Myocyte (in vitro differentiated cells): ENCODE measurements at regions not wholly inside any gene's neighbourhood (a gene's known extent, or its start where the extent isn't known, plus 50 kb on each side); places are given as distances from the start of the nearest gene placed in this dataset.

ENCODE experiments used
- DNase-seq: peaks from one replicate; pipeline ENCODE4 v3.0.0-alpha.2; 2012; ENCODE audit warnings: low read depth

- DNase-seq = peak; percentile 53
Observed at GRCh38 chr14:49994951-49995561, 102.2 kb downstream of the ARF6 start.

DNA sequence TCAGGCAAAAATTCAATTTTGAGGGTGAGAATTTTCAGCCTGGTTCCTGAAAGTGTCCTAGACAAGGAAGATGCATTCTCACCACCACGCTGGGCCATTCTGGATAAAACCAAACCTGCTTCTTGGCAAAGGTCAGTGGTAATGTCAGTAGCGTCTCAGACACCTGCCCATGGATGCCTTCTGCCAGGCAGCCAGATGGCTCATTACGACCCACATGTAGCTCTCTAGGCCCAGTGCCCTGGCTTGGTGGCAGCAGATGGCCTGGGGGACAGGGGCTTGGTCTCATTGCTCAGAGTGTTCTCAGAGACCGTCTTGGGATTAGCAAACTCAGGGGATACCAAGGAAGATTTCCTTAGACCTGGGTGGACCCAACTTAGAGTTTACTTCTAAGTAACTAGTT is 105.1 kb downstream of the ARF6 start:
- peak; percentile 51 for DNase-seq

DNA sequence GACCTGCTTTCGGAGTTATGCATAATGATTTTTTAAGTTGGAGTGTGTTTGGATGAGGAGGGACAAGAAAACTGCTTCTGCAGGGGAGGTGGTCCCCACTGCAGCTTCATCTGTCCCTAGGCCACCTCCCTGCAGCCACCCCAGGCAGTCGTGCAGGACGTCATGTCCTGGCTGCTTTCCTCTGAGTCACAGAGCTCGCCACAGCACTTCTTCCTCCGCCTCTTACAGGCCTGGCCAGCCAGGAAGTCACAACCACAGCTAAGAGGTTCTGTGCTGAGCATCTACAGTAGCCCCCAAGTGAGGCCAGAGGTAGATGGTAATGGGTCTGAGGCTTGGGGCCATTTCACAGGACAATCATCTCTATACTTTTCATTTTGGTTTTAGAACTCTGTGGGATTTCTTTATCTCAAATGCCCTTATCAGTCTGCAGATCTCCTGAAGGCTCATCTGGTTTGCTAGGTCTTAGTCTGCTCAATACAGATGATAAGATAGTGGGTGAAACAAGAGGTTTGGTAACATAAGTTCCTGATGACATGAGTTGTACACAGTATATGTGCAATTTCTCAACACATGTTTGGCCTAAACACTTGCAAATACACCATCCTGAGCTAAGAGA is 106.4 kb downstream of the ARF6 start:
- DNase-seq = peak; percentile 84

DNA sequence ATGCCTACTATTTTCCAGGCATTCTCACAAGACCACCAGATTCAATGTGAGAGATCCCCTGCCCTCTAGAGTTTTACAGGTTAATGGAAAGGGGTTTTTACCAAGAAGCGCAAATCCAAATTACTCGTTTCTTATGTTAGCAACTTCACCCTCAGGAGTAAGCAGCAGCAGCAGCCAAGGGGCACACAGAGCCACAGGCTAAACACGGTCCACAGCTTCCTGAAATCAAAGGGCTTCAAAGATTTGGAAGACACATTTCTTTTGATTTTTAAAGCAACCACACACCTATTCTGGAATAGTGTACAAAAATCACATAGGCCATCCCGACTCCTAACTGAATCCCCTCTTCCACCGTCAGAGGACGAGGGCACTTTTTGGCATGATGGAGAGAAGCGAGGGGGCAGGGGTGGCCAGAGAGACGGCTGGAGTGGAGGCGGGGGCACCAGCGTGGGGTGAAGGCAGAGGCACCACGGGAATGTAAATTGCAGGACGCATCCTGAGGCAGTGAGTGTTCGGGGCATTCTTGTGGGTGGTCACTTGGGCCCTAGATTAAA is 107.0 kb downstream of the ARF6 start:
- DNase-seq = no peak

DNA sequence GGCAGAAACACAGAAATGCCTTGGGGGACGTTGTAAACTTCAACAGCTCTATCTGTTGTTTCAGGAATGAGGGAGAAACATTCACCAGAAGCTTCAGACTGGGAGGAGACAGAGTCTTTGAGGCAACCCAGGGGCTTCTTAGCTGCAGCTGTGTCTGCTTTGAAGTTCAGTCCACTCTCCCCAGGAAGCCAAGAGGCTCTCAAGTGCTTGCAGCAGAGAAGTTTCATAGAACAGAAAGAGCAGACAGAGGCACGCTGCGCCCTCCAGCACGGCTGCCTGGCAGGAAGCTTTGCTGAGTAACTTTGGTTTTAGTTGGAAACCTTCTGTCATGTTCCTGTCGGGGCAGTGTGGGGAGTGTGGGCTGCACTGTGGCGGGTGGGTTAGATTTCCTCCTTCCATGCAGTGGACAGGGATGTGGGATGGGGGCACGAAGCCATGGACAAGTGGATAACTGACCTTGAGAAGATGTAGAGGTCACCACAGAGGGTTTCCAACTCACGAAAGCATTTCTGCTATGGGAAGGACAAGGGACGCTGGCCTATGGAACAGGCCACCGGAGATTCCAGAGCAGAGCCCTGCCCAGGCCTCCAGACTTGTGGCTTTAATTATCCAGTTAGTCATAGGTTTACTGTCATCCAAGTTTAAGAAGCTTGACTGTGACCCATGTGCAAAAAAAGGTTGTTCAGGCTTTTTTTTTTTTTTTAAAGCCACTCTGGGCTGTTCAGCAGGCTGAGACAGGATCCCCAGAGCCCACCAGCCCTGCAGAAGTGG is 107.7 kb downstream of the ARF6 start:
- peak; percentile 95 for DNase-seq

DNA sequence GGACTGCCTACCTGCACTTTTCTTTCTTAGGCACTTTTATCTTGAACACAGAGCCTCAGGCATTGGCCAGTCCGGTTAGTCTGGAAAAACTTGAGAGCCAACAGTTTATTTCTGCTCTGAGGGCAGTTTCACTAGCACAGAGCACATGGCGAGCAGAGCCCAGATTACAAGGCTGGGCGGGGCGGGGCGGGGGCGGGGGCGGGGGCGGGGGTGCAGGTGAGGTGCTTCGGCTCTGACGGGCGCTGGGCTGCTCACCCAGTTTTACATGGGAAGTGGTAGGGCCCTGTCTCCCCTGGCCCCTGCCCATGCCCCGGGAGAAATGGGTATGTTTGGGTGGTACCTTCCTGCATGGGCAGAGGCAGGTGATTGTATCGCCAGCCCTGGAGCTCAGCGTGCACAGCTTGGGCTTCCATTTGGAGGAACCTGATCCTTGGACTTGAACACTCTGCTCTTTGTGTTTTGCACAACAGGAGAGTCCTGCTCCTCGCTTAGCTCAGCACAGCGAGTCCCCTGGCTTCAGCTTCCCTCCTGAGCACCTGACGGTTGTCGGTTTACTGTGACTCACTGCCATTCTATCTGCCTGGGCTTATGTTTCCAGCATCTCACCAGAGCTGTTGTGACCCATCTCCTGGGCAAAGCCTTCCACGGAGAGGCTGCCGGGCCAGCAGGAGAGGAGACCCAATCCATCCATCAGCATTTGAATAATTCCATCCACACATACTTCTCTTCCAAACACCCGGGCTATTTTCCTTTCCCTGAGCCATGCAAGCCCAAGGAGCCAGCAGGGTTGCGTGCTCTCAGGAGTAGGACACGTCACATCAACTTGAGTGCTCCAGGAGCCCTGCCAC is 108.5 kb downstream of the ARF6 start:
- DNase-seq = peak; percentile 89

DNA sequence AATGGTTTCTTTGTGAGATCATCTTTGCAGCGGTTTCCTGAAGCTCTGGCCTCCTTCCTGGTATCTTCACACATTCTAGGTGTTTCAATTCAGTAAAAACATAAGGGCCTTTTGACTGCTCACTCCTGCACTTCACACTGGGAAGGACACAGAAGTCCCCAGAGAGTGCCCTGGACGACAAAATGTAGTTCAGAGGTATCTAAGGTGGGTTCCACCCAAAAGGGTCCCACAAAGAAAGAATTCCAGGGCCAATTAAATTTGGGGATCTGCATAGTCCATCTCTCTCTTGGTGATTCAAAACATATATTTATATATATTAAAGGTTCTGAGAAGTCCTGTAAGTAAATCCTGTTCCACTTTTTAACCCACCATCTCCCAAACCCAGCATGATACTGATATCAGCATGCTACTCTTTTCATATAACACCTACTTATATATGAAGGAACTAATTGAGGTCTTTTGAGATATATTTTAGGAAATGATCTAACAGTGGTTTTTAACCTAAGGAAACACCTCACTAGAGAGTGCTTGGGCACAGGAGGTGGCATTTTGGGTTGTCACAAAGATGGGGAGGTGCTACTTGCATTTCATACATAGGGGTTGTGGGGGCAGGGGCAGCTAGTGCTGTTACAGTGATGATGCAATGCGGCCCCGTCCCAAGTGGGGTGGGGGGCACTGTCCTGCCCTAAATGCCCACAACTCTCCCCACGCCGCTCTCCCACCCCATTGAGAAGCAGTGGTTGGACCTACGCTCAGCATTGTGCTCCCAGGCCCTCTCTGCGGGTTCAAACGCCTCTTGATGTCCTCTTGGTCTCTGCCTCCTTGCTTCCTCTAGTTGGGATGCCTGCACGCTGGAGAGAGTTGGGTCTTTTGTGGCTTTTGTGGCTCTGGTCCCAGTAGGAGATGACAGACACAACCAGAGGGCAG is 109.4 kb downstream of the ARF6 start:
- DNase-seq = peak; percentile 54

- no peak for DNase-seq
Observed at GRCh38 chr14:50002926-50003212, 110.0 kb downstream of the ARF6 start.

- peak; percentile 77 for DNase-seq
Observed at GRCh38 chr14:50003213-50004021, 110.5 kb downstream of the ARF6 start.

- no peak for DNase-seq
Observed at GRCh38 chr14:50006141-50006540, 110.2 kb downstream of the VCPKMT start.

DNA sequence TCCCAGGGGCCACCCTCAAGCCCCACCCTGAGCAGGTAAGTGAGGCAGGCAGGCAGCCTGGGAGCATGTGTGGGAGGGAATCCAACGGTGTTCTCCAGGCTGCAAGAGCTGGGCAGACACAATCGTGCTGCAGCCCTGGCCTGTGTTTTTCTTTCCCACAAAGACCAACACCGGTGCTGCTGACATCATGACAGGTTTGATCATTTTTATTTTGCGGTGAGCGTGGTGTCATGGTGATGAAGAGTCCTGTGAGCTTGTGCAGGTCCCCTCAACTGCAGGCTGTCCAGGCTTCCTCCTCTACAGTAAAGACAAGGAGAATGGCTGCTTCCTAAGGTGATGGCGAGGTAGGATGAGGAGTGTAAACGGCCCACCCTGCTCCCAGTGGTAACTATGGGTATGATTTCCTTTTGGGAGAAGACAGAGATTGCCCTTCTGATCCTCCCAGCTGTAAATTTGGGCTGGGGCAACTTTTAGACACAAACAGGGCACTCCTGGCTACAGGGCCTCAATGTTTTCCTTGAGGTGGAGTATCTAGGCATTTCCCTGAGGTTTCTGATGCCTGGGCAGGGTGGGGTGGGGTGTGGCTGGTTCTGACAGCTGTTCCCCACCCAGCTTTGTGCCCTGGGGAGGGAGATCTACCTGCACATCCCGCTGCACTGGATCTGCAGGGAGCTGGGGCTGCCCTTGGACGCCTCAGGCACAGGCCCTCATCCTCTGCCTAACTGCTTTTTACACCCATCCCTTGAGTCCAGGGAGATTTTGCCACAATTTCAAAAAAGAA is 109.1 kb downstream of the VCPKMT start:
- DNase-seq = no peak

DNA sequence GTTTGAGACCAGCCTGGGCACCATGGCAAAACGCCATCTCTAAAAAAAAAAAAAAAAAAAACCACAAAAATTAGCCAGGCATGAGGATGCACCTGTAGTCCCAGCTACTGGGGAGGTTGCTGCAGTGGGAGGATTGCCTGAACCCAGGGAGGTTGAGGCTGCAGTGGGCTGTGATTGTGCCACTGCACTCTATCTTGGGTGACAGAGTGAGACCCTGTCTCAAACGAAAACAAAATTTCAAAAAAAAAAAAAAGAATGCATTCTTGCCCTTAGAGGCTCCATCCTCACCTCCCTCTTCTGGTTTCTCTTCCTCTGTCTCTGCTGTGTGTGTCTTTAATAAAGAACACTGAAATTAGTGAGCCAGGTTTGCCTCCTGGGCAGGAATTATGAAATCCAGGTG is 107.8 kb downstream of the VCPKMT start:
- no peak for DNase-seq

DNA sequence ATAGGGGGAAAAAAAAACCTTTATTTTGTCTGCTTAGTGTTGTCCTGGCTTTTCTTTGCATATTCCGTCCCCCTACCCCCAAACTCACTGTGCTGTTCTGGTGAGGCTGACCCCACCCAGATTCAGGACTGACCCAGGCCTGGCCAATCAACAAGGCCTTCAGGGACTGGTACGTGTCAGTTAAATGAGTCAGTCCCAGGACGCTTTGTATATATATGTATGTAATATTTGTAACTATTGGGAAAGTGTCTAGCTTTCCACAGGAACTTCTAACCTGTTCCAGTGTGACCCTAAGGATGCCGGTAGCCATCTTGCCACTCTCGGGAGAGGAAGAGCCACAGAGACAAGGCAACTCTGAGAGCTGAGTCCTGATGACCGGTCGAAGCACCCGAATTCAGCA is 107.4 kb downstream of the VCPKMT start:
- no peak for DNase-seq

DNA sequence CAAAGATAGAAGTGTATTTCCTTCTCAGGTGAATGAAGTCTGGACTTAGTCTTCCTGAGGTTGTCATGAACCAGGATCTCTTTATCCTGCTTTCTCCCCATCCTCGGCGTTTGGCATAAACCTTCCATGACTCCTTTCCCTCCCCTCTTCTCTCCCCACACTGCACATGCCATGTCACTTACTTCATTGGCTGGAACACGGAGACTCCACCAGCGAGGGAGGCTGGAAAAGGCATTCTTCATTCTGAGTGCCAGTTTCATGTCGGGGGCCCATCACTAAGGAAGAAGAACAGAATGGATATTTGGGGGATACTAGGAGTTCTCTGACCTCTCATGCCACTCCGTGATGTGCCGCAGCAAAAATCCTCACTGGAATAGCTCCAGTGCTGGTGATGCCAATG is 105.6 kb downstream of the VCPKMT start:
- DNase-seq = no peak

DNA sequence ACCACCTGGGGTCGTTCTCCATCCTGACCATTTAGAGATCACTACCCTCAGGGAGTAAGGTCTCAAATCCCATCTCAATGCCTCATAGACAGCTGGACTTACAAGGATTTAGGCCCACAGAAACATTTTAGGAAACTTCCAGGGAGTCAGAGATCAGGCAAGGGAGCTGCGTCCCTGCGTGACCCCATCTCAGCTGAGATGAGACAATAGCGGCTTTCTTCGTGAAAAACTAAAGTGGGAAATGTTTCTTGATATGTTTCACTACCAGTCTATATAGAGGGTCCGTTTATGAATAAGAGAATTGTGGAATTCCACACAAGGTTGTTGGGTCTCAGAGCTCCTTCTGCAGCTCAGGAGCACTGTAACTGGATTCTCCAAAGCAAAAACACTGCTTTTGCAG is 105.1 kb downstream of the VCPKMT start:
- DNase-seq = no peak

DNA sequence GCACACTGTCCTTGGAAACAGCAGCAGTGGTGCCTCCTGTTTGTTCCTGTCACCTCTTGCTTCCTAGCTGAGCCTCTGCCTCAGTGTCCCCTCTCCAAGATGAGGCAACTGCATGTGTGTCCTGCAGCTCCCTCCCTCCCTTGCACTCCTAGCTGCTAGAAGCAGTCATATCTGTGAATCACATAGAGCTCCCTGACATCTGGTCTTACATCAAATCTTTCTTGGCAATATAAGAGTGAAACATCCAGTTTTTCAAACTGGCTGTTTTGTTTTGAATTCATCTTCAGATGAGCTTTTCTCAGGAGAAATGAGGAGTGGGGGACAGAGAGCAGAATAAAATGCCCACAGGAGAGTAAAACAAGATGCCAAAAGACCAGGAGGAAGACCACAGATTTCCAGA is 103.7 kb downstream of the VCPKMT start:
- no peak for DNase-seq

GRCh38 chr14:50013198-50013918 is 103.0 kb downstream of the VCPKMT start:
- no peak for DNase-seq

DNA sequence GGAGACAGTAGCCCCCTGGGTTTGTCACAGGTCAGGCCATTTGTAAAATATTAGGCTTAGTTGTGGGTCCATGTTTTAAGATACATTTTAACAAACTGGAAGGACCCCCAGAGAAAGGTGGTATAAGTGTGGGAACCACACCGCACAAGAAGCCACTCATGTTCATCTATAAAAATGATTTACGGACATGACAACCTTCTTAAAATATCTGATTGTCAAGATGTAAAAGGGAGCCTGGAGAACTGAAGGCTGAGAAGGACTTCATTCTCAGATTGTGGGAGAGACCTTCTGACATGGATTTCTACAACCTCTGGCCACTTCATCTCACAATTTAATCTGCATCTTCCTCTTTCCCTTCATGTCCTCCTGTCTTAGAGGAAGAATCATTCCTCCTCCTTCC is 102.4 kb downstream of the VCPKMT start:
- no peak for DNase-seq
